NCI-H82 treated with DMSO at 0.1 percent for 48 hours (cell line): ENCODE measurements at regions not wholly inside any gene's neighbourhood (a gene's known extent, or its start where the extent isn't known, plus 50 kb on each side); places are given as distances from the start of the nearest gene placed in this dataset.
"Not testable (repeated sequence)": the region's sequence is repeated elsewhere in the genome, so short reads cannot be mapped to it uniquely, and the experiment has no call there.

Experiments
- DNase-seq: peaks from one replicate; lab custom pipeline; 2025; ENCODE audit not compliant: unreplicated experiment; lab: John Stamatoyannopoulos, UW

GRCh38 chr15:91356083-91356482 lies 256.0 kb downstream of the SV2B start:
- no peak for DNase-seq

GRCh38 chr15:91357011-91357410 lies 257.0 kb downstream of the SV2B start:
- no peak for DNase-seq

GRCh38 chr15:91357486-91357885 lies 257.4 kb downstream of the SV2B start:
- no peak for DNase-seq

GRCh38 chr15:91358405-91358804 lies 258.3 kb downstream of the SV2B start:
- DNase-seq = no peak

GRCh38 chr15:91361696-91362095 lies 261.6 kb downstream of the SV2B start:
- not testable (repeated sequence) for DNase-seq

GRCh38 chr15:91366111-91366510 lies 266.1 kb downstream of the SV2B start:
- no peak for DNase-seq

- DNase-seq = peak; percentile 12
Observed at GRCh38 chr15:91368611-91369010, 268.6 kb downstream of the SV2B start.

GRCh38 chr15:91369823-91370222 lies 269.8 kb downstream of the SV2B start:
- no peak for DNase-seq

- DNase-seq = not testable (repeated sequence)
Observed at GRCh38 chr15:91371345-91371744, 271.3 kb downstream of the SV2B start.

- DNase-seq = no peak
Observed at GRCh38 chr15:91374336-91374735, 274.3 kb downstream of the SV2B start.

GRCh38 chr15:91376038-91376437 lies 276.0 kb downstream of the SV2B start:
- no peak for DNase-seq

- DNase-seq = no peak
Observed at GRCh38 chr15:91380114-91380513, 280.1 kb downstream of the SV2B start.

GRCh38 chr15:91383532-91383931 lies 283.5 kb downstream of the SV2B start:
- DNase-seq = no peak

- no peak for DNase-seq
Observed at GRCh38 chr15:91384189-91384730, 284.2 kb downstream of the SV2B start.

GRCh38 chr15:91385311-91385710 lies 285.3 kb downstream of the SV2B start:
- no peak for DNase-seq

GRCh38 chr15:91393186-91393585 lies 293.1 kb downstream of the SV2B start:
- DNase-seq = no peak

- no peak for DNase-seq
Observed at GRCh38 chr15:91400481-91400880, 300.4 kb downstream of the SV2B start.

GRCh38 chr15:91407269-91407889 lies 307.3 kb downstream of the SV2B start:
- DNase-seq = no peak

- DNase-seq = no peak
Observed at GRCh38 chr15:91408476-91409076, 308.5 kb downstream of the SV2B start.

GRCh38 chr15:91409387-91409786 lies 309.3 kb downstream of the SV2B start:
- DNase-seq = no peak

GRCh38 chr15:91411586-91411985 lies 311.5 kb downstream of the SV2B start:
- no peak for DNase-seq

GRCh38 chr15:91412138-91412928 lies 312.3 kb downstream of the SV2B start:
- no peak for DNase-seq
